AG08396 (cell line): ENCODE measurements at regions not wholly inside any gene's neighbourhood (a gene's known extent, or its start where the extent isn't known, plus 50 kb on each side); places are given as distances from the start of the nearest gene placed in this dataset.
"Not testable (repeated sequence)": the region's sequence is repeated elsewhere in the genome, so short reads cannot be mapped to it uniquely, and the experiment has no call there.

Experiments used
- DNase-seq: peaks from one replicate; pipeline ENCODE4 v3.0.0; 2012; ENCODE audit warnings: low spot score, mixed read lengths

DNA sequence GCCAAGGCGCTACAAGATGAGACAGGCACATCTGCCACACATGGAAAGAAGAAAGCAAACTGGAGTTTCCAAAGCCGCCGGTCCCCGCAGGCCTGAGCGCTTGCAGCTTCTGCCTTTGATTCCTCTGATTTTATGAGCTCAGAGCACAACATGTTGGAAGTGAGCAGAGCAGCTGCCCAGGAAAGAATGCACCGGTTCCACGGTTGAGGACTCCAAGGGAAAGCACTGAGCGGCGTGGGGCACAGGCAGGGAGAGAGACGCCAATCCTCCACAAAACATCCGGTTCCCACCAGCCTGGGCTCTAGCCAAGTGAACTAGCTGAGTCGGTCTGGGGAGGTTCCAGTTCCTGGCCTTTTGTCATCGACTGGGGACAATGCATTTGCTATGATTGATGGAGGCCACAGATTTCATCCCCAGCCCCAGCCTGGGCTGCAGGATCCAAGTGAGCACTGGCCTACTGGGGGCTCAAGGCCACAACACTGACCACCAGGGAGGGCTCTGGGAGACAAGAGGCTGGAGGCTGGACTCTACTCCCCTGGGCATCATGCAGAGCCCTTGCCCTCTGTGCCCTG, 253.1 kb upstream of the IRF2BP2 start:
- peak; percentile 63 for DNase-seq

- no peak for DNase-seq
Measured at GRCh38 chr1:234862360-234862943, 252.5 kb upstream of the IRF2BP2 start.

GRCh38 chr1:234861761-234862160, 251.8 kb upstream of the IRF2BP2 start:
- DNase-seq = no peak

GRCh38 chr1:234861024-234861620, 251.1 kb upstream of the IRF2BP2 start:
- DNase-seq = no peak

- DNase-seq = no peak
Measured at GRCh38 chr1:234858722-234859121, 248.7 kb upstream of the IRF2BP2 start.

DNA sequence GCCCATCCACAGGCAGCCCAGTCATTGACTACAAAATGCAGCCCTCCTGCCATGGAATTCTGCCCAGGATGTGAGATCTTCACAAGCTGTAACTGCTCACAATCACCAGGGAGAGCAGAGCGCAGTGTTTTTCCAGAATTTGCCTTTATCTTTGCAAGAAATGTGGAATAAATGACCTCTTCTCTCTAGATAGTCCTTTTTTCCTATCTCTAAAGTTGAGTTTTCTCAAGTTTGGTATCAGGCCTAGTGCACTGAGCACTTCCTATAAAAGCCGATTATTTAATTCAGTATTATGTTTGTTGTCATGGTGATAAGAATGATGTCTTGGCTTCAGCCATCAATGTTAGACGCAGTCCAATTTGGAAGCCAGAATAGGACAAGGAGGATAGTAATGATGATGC, 246.9 kb upstream of the IRF2BP2 start:
- no peak for DNase-seq

GRCh38 chr1:234855851-234856250, 245.9 kb upstream of the IRF2BP2 start:
- DNase-seq = no peak

- DNase-seq = no peak
Measured at GRCh38 chr1:234854645-234855039, 244.7 kb upstream of the IRF2BP2 start.

GRCh38 chr1:234853906-234854644, 244.1 kb upstream of the IRF2BP2 start:
- DNase-seq = no peak

DNA sequence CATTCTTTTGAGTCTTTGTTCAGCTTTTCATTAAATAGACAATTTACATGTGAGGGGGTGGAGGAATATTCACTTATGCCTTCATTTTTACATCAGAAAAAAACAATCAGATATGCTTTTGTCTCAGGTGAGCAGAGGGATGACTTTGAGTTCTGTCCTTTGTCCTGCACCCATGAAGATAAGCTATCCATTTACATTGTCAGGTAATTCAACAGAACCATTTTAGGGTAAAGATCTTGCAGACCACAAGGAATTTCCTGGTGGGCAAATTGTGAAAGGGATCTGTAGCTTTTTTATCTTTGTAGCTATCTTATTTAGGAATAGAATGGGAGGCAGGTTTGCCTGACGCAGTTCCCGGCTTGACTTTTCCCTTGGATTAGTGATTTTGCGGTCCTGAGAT, 242.7 kb upstream of the IRF2BP2 start:
- DNase-seq = no peak

- no peak for DNase-seq
Measured at GRCh38 chr1:234851450-234852438, 241.8 kb upstream of the IRF2BP2 start.

- no peak for DNase-seq
Measured at GRCh38 chr1:234849832-234850231, 239.9 kb upstream of the IRF2BP2 start.

- peak; percentile 27 for DNase-seq
Measured at GRCh38 chr1:234848972-234849649, 239.1 kb upstream of the IRF2BP2 start.

DNA sequence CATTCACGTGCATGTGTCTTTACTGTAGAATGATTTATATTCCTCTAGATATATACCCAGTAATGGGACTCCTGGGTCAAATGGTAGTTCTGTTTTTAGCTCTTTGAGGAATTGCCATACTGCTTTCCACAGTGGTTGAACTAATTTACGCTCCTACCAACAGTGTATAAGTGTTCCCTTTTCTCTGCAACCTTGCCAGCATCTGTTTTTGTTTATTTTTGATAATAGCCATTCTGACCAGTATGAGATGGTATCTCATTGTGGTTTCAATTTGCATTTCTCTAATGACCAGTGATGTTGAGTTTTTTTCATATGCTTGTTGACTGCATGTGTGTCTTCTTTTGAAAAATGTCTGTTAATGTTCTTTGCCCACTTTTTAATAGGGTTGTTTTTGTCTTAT, 236.8 kb upstream of the IRF2BP2 start:
- not testable (repeated sequence) for DNase-seq

GRCh38 chr1:234845836-234846235, 235.9 kb upstream of the IRF2BP2 start:
- DNase-seq = no peak

DNA sequence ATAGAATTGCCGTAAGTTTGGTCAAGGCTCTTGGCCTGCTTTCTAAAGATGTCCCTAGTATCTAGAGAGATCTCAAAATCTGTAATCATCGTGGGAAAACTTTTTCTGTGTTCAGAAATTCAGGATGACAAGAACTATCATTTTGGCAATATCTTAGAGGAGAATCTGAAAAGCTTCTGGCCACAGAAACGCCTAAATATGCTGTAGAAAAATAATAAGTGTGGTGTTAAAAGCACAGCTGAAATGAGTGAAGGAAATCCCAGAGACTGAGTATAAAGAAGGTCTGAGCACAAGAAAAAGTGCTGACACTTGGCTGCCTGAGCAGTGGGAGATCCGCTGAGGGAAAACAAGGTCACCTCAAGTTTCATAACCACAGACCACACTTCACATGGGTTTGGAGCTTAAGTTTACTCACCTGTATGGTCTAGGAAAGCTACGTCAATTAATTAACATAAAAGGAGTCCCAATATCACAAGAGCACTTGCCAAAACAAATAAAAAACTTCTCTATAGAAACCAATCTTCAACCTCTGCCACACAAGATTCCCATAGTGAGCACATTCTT, 235.2 kb upstream of the IRF2BP2 start:
- no peak for DNase-seq

- DNase-seq = no peak
Measured at GRCh38 chr1:234844479-234845031, 234.6 kb upstream of the IRF2BP2 start.

DNA sequence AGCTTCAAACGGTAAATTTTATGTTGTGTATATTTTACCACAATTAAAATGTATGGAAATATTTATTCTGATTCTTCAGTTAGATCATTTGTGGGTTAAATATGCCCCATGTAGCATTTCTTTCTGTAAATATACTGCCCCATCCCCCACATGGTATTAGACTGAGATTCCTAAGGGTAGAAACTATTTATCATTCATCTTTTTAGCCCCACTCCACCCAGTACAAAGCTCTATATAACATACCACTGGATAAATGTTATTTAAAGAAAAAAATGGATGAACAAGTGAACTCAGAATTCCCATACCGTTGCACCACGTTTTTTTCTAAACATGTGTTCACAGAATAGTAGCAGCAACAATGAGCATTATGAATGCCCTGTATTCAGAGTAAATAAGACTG, 234.0 kb upstream of the IRF2BP2 start:
- DNase-seq = no peak

DNA sequence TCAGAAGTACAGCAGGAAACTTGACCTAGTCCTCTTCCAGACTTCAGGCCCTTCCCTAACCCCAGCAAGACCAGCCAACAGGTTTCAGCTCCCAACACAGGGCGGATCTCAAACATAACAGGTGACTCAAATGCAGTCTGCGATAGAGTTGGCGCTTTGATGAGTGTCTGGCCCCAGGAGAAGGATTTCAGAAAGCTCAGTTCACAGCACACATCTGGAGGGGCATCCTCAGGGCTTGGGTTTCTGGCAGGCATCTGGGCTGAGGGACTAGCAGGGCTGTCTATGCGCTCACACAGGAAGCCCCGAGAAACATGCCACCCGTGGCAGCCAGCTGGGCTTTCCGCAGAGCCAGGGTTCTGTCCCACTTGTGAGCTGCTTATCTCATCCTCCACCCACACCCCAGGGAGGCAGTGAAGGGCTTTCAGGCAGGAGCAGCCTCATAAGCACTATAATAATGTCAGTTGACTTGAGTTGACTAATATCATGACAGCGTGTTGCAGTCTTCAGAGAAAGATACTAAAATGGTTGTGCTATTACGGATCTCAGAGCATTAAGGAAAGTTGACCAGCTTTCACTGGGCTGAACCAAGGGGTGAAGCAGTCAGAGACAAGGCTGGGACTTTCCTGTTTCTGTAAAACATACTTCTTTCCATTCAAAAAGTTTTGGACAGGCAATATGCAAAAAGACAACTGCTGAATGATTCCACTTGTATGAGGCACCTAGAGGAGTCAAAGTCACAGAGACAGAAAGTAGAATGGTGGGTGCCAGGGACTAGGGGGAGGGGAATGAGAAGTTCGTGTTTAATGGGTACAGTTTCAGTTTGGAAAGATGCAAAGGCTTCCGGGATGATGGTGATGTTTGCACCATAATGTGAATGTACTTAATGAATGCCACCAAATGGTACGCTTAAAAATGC, 233.0 kb upstream of the IRF2BP2 start:
- DNase-seq = no peak
